GM12892 (cell line): ENCODE measurements at regions not wholly inside any gene's neighbourhood (a gene's known extent, or its start where the extent isn't known, plus 50 kb on each side); places are given as distances from the start of the nearest gene placed in this dataset.

Source experiments
- POLR2A ChIP-seq: IDR thresholded peaks from 2 replicates; pipeline ENCODE4 v1.6.1; 2011; ENCODE audit warnings: low read depth, low read length, control low read depth
- POLR2AphosphoS5 ChIP-seq: IDR thresholded peaks from 2 replicates; pipeline ENCODE4 v1.6.1; 2011; ENCODE audit warnings: low read depth, low read length, control low read depth

DNA sequence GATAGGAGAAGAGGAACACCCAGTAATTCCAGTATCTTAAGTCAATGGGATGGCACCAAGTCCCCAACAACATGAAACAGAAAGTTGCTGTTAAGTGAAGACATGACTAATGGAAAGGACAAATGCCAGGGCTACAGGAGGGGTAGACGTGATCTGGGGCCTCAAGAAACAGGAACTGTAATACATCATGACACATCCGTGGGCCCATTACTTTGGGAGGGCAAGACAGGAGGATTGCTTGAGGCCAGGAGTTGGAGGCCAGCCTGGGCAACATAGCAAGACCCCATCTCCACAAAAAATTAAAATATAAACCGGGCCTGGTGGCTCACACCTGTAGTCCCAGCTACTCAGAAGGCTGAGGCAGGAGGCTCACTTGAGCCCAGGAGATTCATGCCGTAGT lies 408.6 kb upstream of the PRKCQ start:
- TF ChIP-seq POLR2AphosphoS5 (no peak), POLR2A (no peak)
